ENCODE measurements at regions not wholly inside any gene's neighbourhood (a gene's known extent, or its start where the extent isn't known, plus 50 kb on each side); places are given as distances from the start of the nearest gene placed in this dataset.

DNA sequence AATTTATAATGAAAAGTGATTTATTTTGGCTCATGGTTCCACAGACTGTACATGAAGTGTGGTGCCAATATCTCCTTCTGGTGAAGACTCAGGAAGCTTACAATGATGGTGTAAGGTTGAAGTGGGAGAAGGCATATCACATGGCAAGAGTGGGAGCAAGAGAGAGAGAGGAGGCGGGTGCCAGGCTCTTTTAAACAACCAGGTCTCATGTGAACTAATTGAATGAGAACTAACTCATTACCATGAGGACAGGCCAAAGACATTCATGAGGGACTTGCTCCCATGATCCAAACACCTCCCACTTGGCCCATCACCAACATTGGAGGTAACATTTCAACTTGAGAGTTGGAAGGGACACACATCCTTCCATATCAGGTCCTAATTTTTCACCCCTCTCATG lies 155.2 kb downstream of the SLC38A4 start:
- TF ChIP-seq, protein P1, sequence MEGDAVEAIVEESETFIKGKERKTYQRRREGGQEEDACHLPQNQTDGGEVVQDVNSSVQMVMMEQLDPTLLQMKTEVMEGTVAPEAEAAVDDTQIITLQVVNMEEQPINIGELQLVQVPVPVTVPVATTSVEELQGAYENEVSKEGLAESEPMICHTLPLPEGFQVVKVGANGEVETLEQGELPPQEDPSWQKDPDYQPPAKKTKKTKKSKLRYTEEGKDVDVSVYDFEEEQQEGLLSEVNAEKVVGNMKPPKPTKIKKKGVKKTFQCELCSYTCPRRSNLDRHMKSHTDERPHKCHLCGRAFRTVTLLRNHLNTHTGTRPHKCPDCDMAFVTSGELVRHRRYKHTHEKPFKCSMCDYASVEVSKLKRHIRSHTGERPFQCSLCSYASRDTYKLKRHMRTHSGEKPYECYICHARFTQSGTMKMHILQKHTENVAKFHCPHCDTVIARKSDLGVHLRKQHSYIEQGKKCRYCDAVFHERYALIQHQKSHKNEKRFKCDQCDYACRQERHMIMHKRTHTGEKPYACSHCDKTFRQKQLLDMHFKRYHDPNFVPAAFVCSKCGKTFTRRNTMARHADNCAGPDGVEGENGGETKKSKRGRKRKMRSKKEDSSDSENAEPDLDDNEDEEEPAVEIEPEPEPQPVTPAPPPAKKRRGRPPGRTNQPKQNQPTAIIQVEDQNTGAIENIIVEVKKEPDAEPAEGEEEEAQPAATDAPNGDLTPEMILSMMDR (conservative IDR thresholded peaks at IDR 0.05; ENCODE audit: low read depth, low read length): no peak
- no peak for TF ChIP-seq EZH2 (IDR thresholded peaks at IDR 0.05; ENCODE audit: low read length, unreplicated experiment)

Measured in PC-3 (cell line).